GM23248 (cell line): ENCODE measurements at regions not wholly inside any gene's neighbourhood (a gene's known extent, or its start where the extent isn't known, plus 50 kb on each side); places are given as distances from the start of the nearest gene placed in this dataset.

Experiments used
- EZH2 ChIP-seq: fragments of 200-600 bp; sonication (generic); IDR thresholded peaks from 2 replicates; pipeline ENCODE4 v1.6.1; 2018; ENCODE audit warnings: antibody characterized with exemption, mild to moderate bottlenecking; ENCODE audit not compliant: insufficient read depth, poor library complexity, severe bottlenecking
- EZH2phosphoT487 ChIP-seq: fragments of 200-600 bp; sonication (generic); IDR thresholded peaks from 2 replicates; pipeline ENCODE4 v1.6.1; 2018; ENCODE audit warnings: antibody characterized with exemption, moderate library complexity, mild to moderate bottlenecking, low read depth; ENCODE audit not compliant: insufficient read depth

- no peak for TF ChIP-seq EZH2
- TF ChIP-seq EZH2phosphoT487 = no peak
These were observed 177.4 kb upstream of the GLRA1 start for GRCh38 chr5:152102057-152102456.
